Fibroblast of lung (primary cell): ENCODE measurements at regions not wholly inside any gene's neighbourhood (a gene's known extent, or its start where the extent isn't known, plus 50 kb on each side); places are given as distances from the start of the nearest gene placed in this dataset.

ENCODE experiments used
- DNase-seq, 2 donors: peaks; one replicate each; pipeline versions ENCODE4 v3.0.0 to v3.0.0-alpha.2; 2010; ENCODE audit warnings: low read depth in 2 of 2
- H2AFZ ChIP-seq: 2 replicates; pipeline ENCODE4 v1.5.1; 2012; ENCODE audit warnings: low read length, control low read depth, inconsistent platforms
- H3K27ac ChIP-seq: 2 replicates; pipeline ENCODE4 v1.5.1; 2011; ENCODE audit warnings: low read length, control low read depth; ENCODE audit not compliant: insufficient read depth
- H3K27me3 ChIP-seq: 2 replicates; pipeline ENCODE4 v1.5.1; 2011; ENCODE audit warnings: mild to moderate bottlenecking, low read length; ENCODE audit not compliant: control insufficient read depth, insufficient read depth
- H3K36me3 ChIP-seq: 2 replicates; pipeline ENCODE4 v1.5.1; 2011; ENCODE audit warnings: low read length; ENCODE audit not compliant: control insufficient read depth, insufficient read depth
- H3K4me1 ChIP-seq: 2 replicates; pipeline ENCODE4 v1.5.1; 2011; ENCODE audit warnings: low read length; ENCODE audit not compliant: control insufficient read depth, insufficient read depth; ENCODE audit errors: extremely low read depth
- H3K4me2 ChIP-seq: 2 replicates; pipeline ENCODE4 v1.5.1; 2011; ENCODE audit warnings: low read length, control low read depth; ENCODE audit not compliant: insufficient read depth; ENCODE audit errors: extremely low read depth
- H3K4me3 ChIP-seq, 4 experiments: fragments of 200-600 bp in 1 of 4; sonication (generic) in 1 of 4; replicated peaks in 1 of 4; 2 replicates each; pipeline ENCODE4 v1.5.1; 2011 to 2016; ENCODE audit warnings: low read length in 4 of 4, low read depth in 3 of 4, mild to moderate bottlenecking in 3 of 4, control low read depth in 2 of 4, inconsistent platforms in 1 of 4, mixed read lengths in 1 of 4; ENCODE audit not compliant: insufficient read depth in 1 of 4; ENCODE audit errors: control extremely low read depth in 1 of 4
- H3K79me2 ChIP-seq: 2 replicates; pipeline ENCODE4 v1.5.1; 2012; ENCODE audit warnings: mild to moderate bottlenecking, low read length, inconsistent platforms; ENCODE audit not compliant: control insufficient read depth, insufficient read depth
- H3K9ac ChIP-seq: 2 replicates; pipeline ENCODE4 v1.5.1; 2011; ENCODE audit warnings: mild to moderate bottlenecking, low read length, control low read depth; ENCODE audit not compliant: insufficient read depth
- H3K9me3 ChIP-seq: 2 replicates; pipeline ENCODE4 v1.5.1; 2012; ENCODE audit warnings: low read depth, low read length; ENCODE audit not compliant: control insufficient read depth, insufficient read depth
- H4K20me1 ChIP-seq: 2 replicates; pipeline ENCODE4 v1.5.1; 2011; ENCODE audit warnings: low read length; ENCODE audit not compliant: control insufficient read depth, insufficient read depth; ENCODE audit errors: extremely low read depth
- EZH2 ChIP-seq: IDR thresholded peaks from 2 replicates; pipeline ENCODE4 v1.5.1; 2012; ENCODE audit warnings: low read length, control low read depth, mild to moderate bottlenecking; ENCODE audit errors: missing control alignments
- TF ChIP-seq, protein P1 (sequence below), 2 donors: IDR thresholded peaks in 1 of 2; conservative IDR thresholded peaks in 1 of 2; 1 replicate in 1 of 2; 2 replicates in 1 of 2; pipeline ENCODE4 v1.5.1; 2011 to 2012; ENCODE audit warnings: low read length in 2 of 2, control low read depth in 1 of 2, inconsistent platforms in 1 of 2, low read depth in 1 of 2, mild to moderate bottlenecking in 1 of 2

DNA sequence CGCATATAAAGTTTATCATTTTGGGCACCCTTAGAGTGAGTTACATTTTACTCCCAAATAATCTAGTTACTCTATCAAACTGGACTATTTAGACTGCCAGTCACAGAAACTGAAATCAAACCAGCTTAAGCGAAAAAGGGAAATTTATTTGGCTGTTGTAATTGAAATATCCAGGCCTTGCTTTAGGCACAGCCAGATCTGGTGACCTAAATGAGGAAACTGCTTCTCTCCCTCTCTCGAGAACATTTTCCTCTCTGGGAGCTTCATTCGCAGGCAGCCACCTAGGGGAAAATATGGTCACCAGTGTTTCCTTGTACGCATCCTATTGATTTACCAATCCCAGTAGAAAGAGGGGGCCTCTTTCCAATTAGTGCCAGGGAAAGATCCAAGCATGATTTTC is 175.3 kb upstream of the MITF start:
- no peaks in the 10 kb centered on the region for H3K9me3 ChIP-seq
- no peaks in the 10 kb centered on the region for H3K79me2 ChIP-seq
- H3K4me3 ChIP-seq = no peak overlapping the region
- no peak for DNase-seq
- TF ChIP-seq, protein P1, sequence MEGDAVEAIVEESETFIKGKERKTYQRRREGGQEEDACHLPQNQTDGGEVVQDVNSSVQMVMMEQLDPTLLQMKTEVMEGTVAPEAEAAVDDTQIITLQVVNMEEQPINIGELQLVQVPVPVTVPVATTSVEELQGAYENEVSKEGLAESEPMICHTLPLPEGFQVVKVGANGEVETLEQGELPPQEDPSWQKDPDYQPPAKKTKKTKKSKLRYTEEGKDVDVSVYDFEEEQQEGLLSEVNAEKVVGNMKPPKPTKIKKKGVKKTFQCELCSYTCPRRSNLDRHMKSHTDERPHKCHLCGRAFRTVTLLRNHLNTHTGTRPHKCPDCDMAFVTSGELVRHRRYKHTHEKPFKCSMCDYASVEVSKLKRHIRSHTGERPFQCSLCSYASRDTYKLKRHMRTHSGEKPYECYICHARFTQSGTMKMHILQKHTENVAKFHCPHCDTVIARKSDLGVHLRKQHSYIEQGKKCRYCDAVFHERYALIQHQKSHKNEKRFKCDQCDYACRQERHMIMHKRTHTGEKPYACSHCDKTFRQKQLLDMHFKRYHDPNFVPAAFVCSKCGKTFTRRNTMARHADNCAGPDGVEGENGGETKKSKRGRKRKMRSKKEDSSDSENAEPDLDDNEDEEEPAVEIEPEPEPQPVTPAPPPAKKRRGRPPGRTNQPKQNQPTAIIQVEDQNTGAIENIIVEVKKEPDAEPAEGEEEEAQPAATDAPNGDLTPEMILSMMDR (conservative IDR thresholded peaks at IDR 0.05 in 1 of 2, IDR thresholded peaks at IDR 0.05 in 1 of 2; ENCODE audit: low read depth in 1 of 2, low read length in 2 of 2) = no peak
- no peak for TF ChIP-seq EZH2
- no peaks in the 10 kb centered on the region for H3K36me3 ChIP-seq
- H3K9ac ChIP-seq = no peak overlapping the region
- H2AFZ ChIP-seq = no peak overlapping the region
- no peak overlapping the region for H3K27ac ChIP-seq
- no peaks in the 10 kb centered on the region for H4K20me1 ChIP-seq
- H3K27me3 ChIP-seq = no peaks in the 10 kb centered on the region
- H3K4me1 ChIP-seq = no peaks in the 10 kb centered on the region
- no peak overlapping the region for H3K4me2 ChIP-seq

DNA sequence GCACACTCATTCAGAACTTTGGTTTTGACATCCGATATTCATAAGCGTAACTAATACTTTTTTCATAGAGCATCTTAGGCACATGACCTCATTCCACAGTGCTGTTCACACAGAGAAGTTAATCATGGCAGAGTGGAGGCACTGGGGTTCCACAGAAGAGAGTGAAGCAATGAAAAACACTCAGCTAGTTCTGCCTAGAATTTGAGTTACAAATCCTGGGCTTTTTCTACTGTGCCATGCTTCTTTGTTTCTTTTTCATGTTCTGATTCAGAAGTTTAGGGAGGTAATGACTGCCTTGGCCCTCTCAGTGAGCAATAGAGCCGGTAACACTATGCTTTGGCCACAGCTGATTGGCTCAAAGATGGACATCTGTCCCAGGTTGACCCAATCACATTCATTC is 176.1 kb upstream of the MITF start:
- Histone ChIP-seq H2AFZ (no peak overlapping the region), H3K79me2 (no peaks in the 10 kb centered on the region), H3K9ac (no peak overlapping the region), H4K20me1 (no peaks in the 10 kb centered on the region), H3K4me2 (no peak overlapping the region), H3K27me3 (no peaks in the 10 kb centered on the region), H3K27ac (no peak overlapping the region), H3K9me3 (no peaks in the 10 kb centered on the region), H3K4me1 (no peaks in the 10 kb centered on the region), H3K4me3 (no peak overlapping the region), H3K36me3 (no peaks in the 10 kb centered on the region)
- TF ChIP-seq EZH2 = no peak
- DNase-seq = no peak

DNA sequence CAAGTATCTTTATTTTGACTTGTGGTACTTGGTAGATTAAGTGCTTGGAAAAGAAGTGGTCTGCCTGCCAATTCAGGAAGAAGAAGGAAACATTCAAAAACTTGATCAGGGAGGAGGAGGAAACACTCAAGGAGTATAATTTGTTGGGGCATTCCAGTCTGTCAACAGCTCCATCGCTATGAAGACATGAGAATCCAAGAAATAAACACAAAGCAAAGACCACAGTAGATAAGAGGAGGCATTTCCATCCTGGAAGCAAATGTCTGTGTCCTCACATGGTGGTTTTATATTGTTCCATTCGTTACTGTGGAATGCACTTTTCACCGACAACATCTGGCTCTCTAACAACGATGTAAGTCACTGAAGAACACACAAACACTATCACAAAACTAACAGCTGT is 176.1 kb upstream of the FRMD4B start:
- H3K27ac ChIP-seq = no peak overlapping the region
- H3K9ac ChIP-seq = no peak overlapping the region
- no peaks in the 10 kb centered on the region for H3K4me1 ChIP-seq
- H3K79me2 ChIP-seq = no peaks in the 10 kb centered on the region
- no peaks in the 10 kb centered on the region for H3K9me3 ChIP-seq
- H4K20me1 ChIP-seq = no peaks in the 10 kb centered on the region
- peak in 1 of 2 donors; percentile 56 for DNase-seq
- H3K4me3 ChIP-seq = no peak overlapping the region
- H2AFZ ChIP-seq = no peak overlapping the region
- H3K27me3 ChIP-seq = no peaks in the 10 kb centered on the region
- TF ChIP-seq EZH2 = no peak
- TF ChIP-seq, protein P1 (conservative IDR thresholded peaks at IDR 0.05 in 1 of 2, IDR thresholded peaks at IDR 0.05 in 1 of 2; ENCODE audit: low read depth in 1 of 2, low read length in 2 of 2) = no peak
- H3K4me2 ChIP-seq = no peak overlapping the region
- no peaks in the 10 kb centered on the region for H3K36me3 ChIP-seq
